Cardiac muscle cell (in vitro differentiated cells and primary cell): ENCODE measurements at regions not wholly inside any gene's neighbourhood (a gene's known extent, or its start where the extent isn't known, plus 50 kb on each side); places are given as distances from the start of the nearest gene placed in this dataset.

ENCODE experiments used
- DNase-seq, 2 donors: peaks; one replicate each; pipeline versions ENCODE4 v3.0.0 to v3.0.0-alpha.2; 2010 to 2017; ENCODE audit warnings: low read depth in 1 of 2, low spot score in 1 of 2
- H3K27ac ChIP-seq: fragments of 200-600 bp; sonication (generic); 2 replicates; pipeline ENCODE4 v1.5.1; 2016
- H3K27me3 ChIP-seq: fragments of 200-600 bp; sonication (generic); 2 replicates; pipeline ENCODE4 v1.6.0; 2016; ENCODE audit warnings: control low read depth
- H3K36me3 ChIP-seq: fragments of 200-600 bp; sonication (generic); 2 replicates; pipeline ENCODE4 v1.5.1; 2016; ENCODE audit warnings: control low read depth
- H3K4me1 ChIP-seq: fragments of 200-600 bp; sonication (generic); 2 replicates; pipeline ENCODE4 v1.8.1; 2017; ENCODE audit warnings: low read depth, mild to moderate bottlenecking, mixed run types
- H3K4me3 ChIP-seq: fragments of 200-600 bp; sonication (generic); 2 replicates; pipeline ENCODE4 v1.5.1; 2016; ENCODE audit warnings: mild to moderate bottlenecking
- H3K9me3 ChIP-seq: fragments of 200-600 bp; sonication (generic); 2 replicates; pipeline ENCODE4 v1.5.1; 2017; ENCODE audit warnings: low read depth, mild to moderate bottlenecking, control low read depth
- CTCF ChIP-seq: IDR thresholded peaks from 2 replicates; pipeline ENCODE4 v1.5.1; 2012; ENCODE audit warnings: low read depth, mild to moderate bottlenecking, low read length

- H3K27me3 ChIP-seq = no peaks in the 10 kb centered on the region
- TF ChIP-seq CTCF = no peak
- no peaks in the 10 kb centered on the region for H3K9me3 ChIP-seq
- no peak overlapping the region for H3K4me3 ChIP-seq
- no peak overlapping the region for H3K27ac ChIP-seq
- no peaks in the 10 kb centered on the region for H3K36me3 ChIP-seq
- H3K4me1 ChIP-seq = no peaks in the 10 kb centered on the region
- DNase-seq = no peak
Observed at GRCh38 chr14:82694820-82695219, 1161.2 kb upstream of the SEL1L start.

GRCh38 chr14:82704218-82704617, 1170.6 kb upstream of the SEL1L start:
- Histone ChIP-seq H3K27ac (no peak overlapping the region), H3K27me3 (no peaks in the 10 kb centered on the region), H3K9me3 (no peaks in the 10 kb centered on the region), H3K4me1 (peaks cover 4% of the 10 kb centered on the region), H3K4me3 (no peak overlapping the region), H3K36me3 (no peaks in the 10 kb centered on the region)
- DNase-seq = no peak
- no peak for TF ChIP-seq CTCF

GRCh38 chr14:82710267-82710841, 1176.7 kb upstream of the SEL1L start:
- Histone ChIP-seq H3K36me3 (no peaks in the 10 kb centered on the region), H3K4me3 (no peak overlapping the region), H3K27ac (no peak overlapping the region), H3K4me1 (peaks cover 1% of the 10 kb centered on the region), H3K27me3 (no peaks in the 10 kb centered on the region), H3K9me3 (no peaks in the 10 kb centered on the region)
- TF ChIP-seq CTCF = peak; percentile 84
- DNase-seq = peak; percentile 68 to 78

GRCh38 chr14:82719617-82720016, 1186.0 kb upstream of the SEL1L start:
- Histone ChIP-seq H3K4me1 (no peaks in the 10 kb centered on the region), H3K27ac (no peak overlapping the region), H3K36me3 (no peaks in the 10 kb centered on the region), H3K9me3 (no peaks in the 10 kb centered on the region), H3K4me3 (no peak overlapping the region), H3K27me3 (no peaks in the 10 kb centered on the region)
- no peak for DNase-seq
- TF ChIP-seq CTCF = no peak

- Histone ChIP-seq H3K4me3 (no peak overlapping the region), H3K27ac (no peak overlapping the region), H3K9me3 (no peaks in the 10 kb centered on the region), H3K27me3 (no peaks in the 10 kb centered on the region), H3K4me1 (no peaks in the 10 kb centered on the region), H3K36me3 (no peaks in the 10 kb centered on the region)
- no peak for DNase-seq
- TF ChIP-seq CTCF = no peak
Observed at GRCh38 chr14:82720431-82720830, 1186.8 kb upstream of the SEL1L start.

GRCh38 chr14:82720946-82721345, 1187.3 kb upstream of the SEL1L start:
- Histone ChIP-seq H3K27me3 (no peaks in the 10 kb centered on the region), H3K4me3 (no peak overlapping the region), H3K4me1 (no peaks in the 10 kb centered on the region), H3K9me3 (no peaks in the 10 kb centered on the region), H3K27ac (no peak overlapping the region), H3K36me3 (no peaks in the 10 kb centered on the region)
- DNase-seq = peak; percentile 13 to 14
- TF ChIP-seq CTCF = no peak
